Spleen (tissue), 7 donors: ENCODE measurements at regions not wholly inside any gene's neighbourhood (a gene's known extent, or its start where the extent isn't known, plus 50 kb on each side); places are given as distances from the start of the nearest gene placed in this dataset.

Experiments
- POLR2A ChIP-seq, 3 donors: fragments of 450-650 bp; IDR thresholded peaks; one replicate each; pipeline ENCODE4 v1.5.1; 2017; ENCODE audit warnings: antibody characterized with exemption in 3 of 3, mild to moderate bottlenecking in 1 of 3
- TF ChIP-seq, protein P1 (sequence below), 11 experiments: fragments of 200-600 bp in 7 of 11; fragments of 450-650 bp in 4 of 11; sonication (generic) in 4 of 11; IDR thresholded peaks in 8 of 11; conservative IDR thresholded peaks in 3 of 11; 1 replicate in 7 of 11; 2 replicates in 4 of 11; pipeline versions ENCODE4 v1.4.0 to v1.8.0; 2016 to 2021; ENCODE audit warnings: antibody characterized with exemption in 11 of 11, inconsistent platforms in 4 of 11, mild to moderate bottlenecking in 1 of 11
- donor health status: DM: no; HTN: no; CAD: no; lungs with moderate emphysema.
- donor health status: DM: no; HTN: no; CAD: no.
- donor health status: DM: no; HTN: no; CAD: no.

DNA sequence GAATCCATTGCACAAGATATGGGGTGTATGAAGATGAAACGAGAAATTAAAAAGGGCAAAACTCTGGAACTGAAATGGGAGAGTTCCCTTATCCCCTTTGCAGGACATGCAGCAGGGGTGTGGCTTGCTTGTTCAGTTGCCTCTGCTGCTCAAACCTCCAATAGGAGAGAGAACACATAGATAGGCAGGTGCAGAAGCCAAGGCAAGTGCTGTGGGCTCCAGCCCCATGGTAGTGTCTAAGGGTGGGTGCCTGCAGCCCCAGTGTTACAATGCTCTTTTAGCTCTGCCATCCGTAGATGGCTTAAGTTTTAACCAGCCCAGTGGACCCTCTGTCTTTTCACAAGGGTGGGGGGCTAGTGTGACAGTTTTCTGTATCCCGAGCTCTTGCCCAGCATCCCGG lies 69.7 kb downstream of the CMAS start:
- no peak for TF ChIP-seq POLR2A (IDR thresholded peaks at IDR 0.05)
- TF ChIP-seq, protein P1, sequence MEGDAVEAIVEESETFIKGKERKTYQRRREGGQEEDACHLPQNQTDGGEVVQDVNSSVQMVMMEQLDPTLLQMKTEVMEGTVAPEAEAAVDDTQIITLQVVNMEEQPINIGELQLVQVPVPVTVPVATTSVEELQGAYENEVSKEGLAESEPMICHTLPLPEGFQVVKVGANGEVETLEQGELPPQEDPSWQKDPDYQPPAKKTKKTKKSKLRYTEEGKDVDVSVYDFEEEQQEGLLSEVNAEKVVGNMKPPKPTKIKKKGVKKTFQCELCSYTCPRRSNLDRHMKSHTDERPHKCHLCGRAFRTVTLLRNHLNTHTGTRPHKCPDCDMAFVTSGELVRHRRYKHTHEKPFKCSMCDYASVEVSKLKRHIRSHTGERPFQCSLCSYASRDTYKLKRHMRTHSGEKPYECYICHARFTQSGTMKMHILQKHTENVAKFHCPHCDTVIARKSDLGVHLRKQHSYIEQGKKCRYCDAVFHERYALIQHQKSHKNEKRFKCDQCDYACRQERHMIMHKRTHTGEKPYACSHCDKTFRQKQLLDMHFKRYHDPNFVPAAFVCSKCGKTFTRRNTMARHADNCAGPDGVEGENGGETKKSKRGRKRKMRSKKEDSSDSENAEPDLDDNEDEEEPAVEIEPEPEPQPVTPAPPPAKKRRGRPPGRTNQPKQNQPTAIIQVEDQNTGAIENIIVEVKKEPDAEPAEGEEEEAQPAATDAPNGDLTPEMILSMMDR (IDR thresholded peaks at IDR 0.05 in 8 of 11, conservative IDR thresholded peaks at IDR 0.05 in 3 of 11): no peak
